Psoas muscle (tissue), 7 donors: ENCODE measurements at regions not wholly inside any gene's neighbourhood (a gene's known extent, or its start where the extent isn't known, plus 50 kb on each side); places are given as distances from the start of the nearest gene placed in this dataset.

ENCODE experiments used
- ATAC-seq, 4 donors: fragments of 200-7000 bp; cut with Tn5 transposase; one replicate each; pipeline ENCODE4 v1.9.1; 2020; ENCODE audit warnings: moderate library complexity in 3 of 4, mild to moderate bottlenecking in 2 of 4
- DNase-seq, 2 donors: peaks; one replicate each; pipeline ENCODE4 v3.0.0-alpha.2; 2020
- H3K27ac ChIP-seq: fragments of 200-600 bp; one replicate; pipeline ENCODE4 v1.8.0; 2022
- H3K27me3 ChIP-seq, 3 donors: fragments of 200-600 bp in 1 of 3; one replicate each; pipeline versions ENCODE4 v1.6.1 to v1.8.0; 2013 to 2022; ENCODE audit warnings: low read length in 2 of 3, mild to moderate bottlenecking in 2 of 3, moderate library complexity in 1 of 3; ENCODE audit not compliant: insufficient read depth in 3 of 3
- H3K36me3 ChIP-seq, 2 donors: fragments of 200-600 bp in 1 of 2; one replicate each; pipeline versions ENCODE4 v1.6.1 to v1.8.0; 2013 to 2022; ENCODE audit warnings: low read depth in 1 of 2, mild to moderate bottlenecking in 1 of 2, moderate library complexity in 1 of 2; ENCODE audit not compliant: insufficient read depth in 1 of 2
- H3K4me1 ChIP-seq: fragments of 200-600 bp; one replicate; pipeline ENCODE4 v1.8.0; 2022
- H3K4me3 ChIP-seq: fragments of 200-600 bp; one replicate; pipeline ENCODE4 v1.8.0; 2022; ENCODE audit warnings: mild to moderate bottlenecking
- H3K9me3 ChIP-seq: fragments of 200-600 bp; one replicate; pipeline ENCODE4 v1.8.0; 2022
- CTCF ChIP-seq: fragments of 200-600 bp; IDR thresholded peaks from one replicate; pipeline ENCODE4 v1.8.0; 2022; ENCODE audit warnings: antibody characterized with exemption
- WGBS, 3 donors: extraction: QIAGEN DNeasy Blood & Tissue Kit; methylation state at CpG; one replicate each; pipeline versions ENCODE4 v1.1.6 to v1.1.7; 2013; 5-methylcytosine and 5-hydroxymethylcytosine counted together
- intact Hi-C, 2 donors: fragments of 100-400 bp; cut with DNase I; formaldehyde crosslinking; loops; one replicate each; pipeline versions ENCODE4 v1.11.0 to v1.14.2; 2022
- donor health status: healthy with polysubstance abuse.
- donor health status: DM: no; HTN: no; CAD: no; lungs with moderate emphysema.
- donor health status: Bipolar disorder and iron deficiency.
- donor health status: healthy.
- donor health status: DM: yes; HTN: yes; CAD: no.
- donor health status: DM: no; HTN: no; CAD: no.
- donor health status: DM: yes; HTN: yes; CAD: no.

- WGBS, 3 donors = 86 to 96% (median 86%) methylated on average over 7 of the region's 7 CpGs
- Histone ChIP-seq H3K27me3 (no peaks in the 10 kb centered on the region), H3K36me3 (no peaks in the 10 kb centered on the region), H3K27ac (no peak overlapping the region), H3K4me3 (no peak overlapping the region), H3K9me3 (no peaks in the 10 kb centered on the region), H3K4me1 (peaks cover 6% of the 10 kb centered on the region)
- no peak for TF ChIP-seq CTCF
- ATAC-seq (no peak), DNase-seq (no peak)
- intact Hi-C loops = no loop called here
Observed at GRCh38 chr10:3535001-3535400, 250.0 kb downstream of the KLF6 start.

GRCh38 chr10:3534433-3534832 is 250.6 kb downstream of the KLF6 start:
- DNase-seq (no peak), ATAC-seq (no peak)
- WGBS, 3 donors = 90 to 93% (median 93%) methylated on average over 10 of the region's 10 CpGs

GRCh38 chr10:3533296-3533695 is 251.7 kb downstream of the KLF6 start:
- Histone ChIP-seq H3K9me3 (no peaks in the 10 kb centered on the region), H3K4me3 (no peak overlapping the region), H3K27ac (no peak overlapping the region), H3K4me1 (peaks cover 3% of the 10 kb centered on the region), H3K27me3 (no peaks in the 10 kb centered on the region), H3K36me3 (no peaks in the 10 kb centered on the region)
- no peak for TF ChIP-seq CTCF
- WGBS, 3 donors = 86 to 88% (median 86%) methylated on average over 3 of the region's 3 CpGs
- intact Hi-C loops = no loop called here
- DNase-seq (no peak), ATAC-seq (no peak)

More at GRCh38 chr10:3534433-3534832, 250.6 kb downstream of the KLF6 start:
- H3K27ac ChIP-seq = no peak overlapping the region
- H3K4me3 ChIP-seq = no peak overlapping the region
- H3K36me3 ChIP-seq = no peaks in the 10 kb centered on the region
- H3K4me1 ChIP-seq = peaks cover 4% of the 10 kb centered on the region
- intact Hi-C loops = no loop called here
- no peak for TF ChIP-seq CTCF
- no peaks in the 10 kb centered on the region for H3K9me3 ChIP-seq
- no peaks in the 10 kb centered on the region for H3K27me3 ChIP-seq

GRCh38 chr10:3532644-3533043 is 252.4 kb downstream of the KLF6 start:
- Histone ChIP-seq H3K4me1 (peaks cover 6% of the 10 kb centered on the region), H3K27me3 (no peaks in the 10 kb centered on the region), H3K4me3 (no peak overlapping the region), H3K27ac (no peak overlapping the region), H3K36me3 (no peaks in the 10 kb centered on the region), H3K9me3 (no peaks in the 10 kb centered on the region)
- ATAC-seq (peak in 1 of 4 donors; percentile 37), DNase-seq (no peak)
- intact Hi-C loops = no loop called here
- TF ChIP-seq CTCF = no peak
- 89 to 91% (median 89%) methylated on average over 12 of the region's 12 CpGs for WGBS, 3 donors

GRCh38 chr10:3531670-3532069 is 253.3 kb downstream of the KLF6 start:
- Histone ChIP-seq H3K27ac (no peak overlapping the region), H3K36me3 (no peaks in the 10 kb centered on the region), H3K9me3 (no peaks in the 10 kb centered on the region), H3K4me3 (no peak overlapping the region), H3K4me1 (peaks cover 6% of the 10 kb centered on the region), H3K27me3 (no peaks in the 10 kb centered on the region)
- 95 to 98% (median 96%) methylated on average over 5 of the region's 5 CpGs for WGBS, 3 donors
- intact Hi-C loops = no loop called here
- no peak for DNase-seq
- no peak for TF ChIP-seq CTCF
- ATAC-seq = no peak
